ENCODE measurements at regions not wholly inside any gene's neighbourhood (a gene's known extent, or its start where the extent isn't known, plus 50 kb on each side); places are given as distances from the start of the nearest gene placed in this dataset.

- TF ChIP-seq CTCF (IDR thresholded peaks at IDR 0.05): no peak
- TF ChIP-seq E2F5 (CRISPR knock-in tag; IDR thresholded peaks at IDR 0.05): no peak
- no peak for TF ChIP-seq MAX (CRISPR knock-in tag; IDR thresholded peaks at IDR 0.05)
- TF ChIP-seq HMGXB4 (CRISPR knock-in tag; IDR thresholded peaks at IDR 0.05): no peak
- TF ChIP-seq NFYB (CRISPR knock-in tag; conservative IDR thresholded peaks at IDR 0.05; ENCODE audit: low read depth): no peak
- TF ChIP-seq ZNF263 (CRISPR knock-in tag; IDR thresholded peaks at IDR 0.05; ENCODE audit: low read depth): no peak
- TF ChIP-seq SMAD3 (CRISPR knock-in tag; IDR thresholded peaks at IDR 0.05; ENCODE audit: borderline replicate concordance): no peak
- no peak for TF ChIP-seq E2F4 (CRISPR knock-in tag; IDR thresholded peaks at IDR 0.05; ENCODE audit: borderline replicate concordance, low read depth)
- TF ChIP-seq IRF1 (CRISPR knock-in tag; IDR thresholded peaks at IDR 0.05): no peak
- TF ChIP-seq NR2C2 (CRISPR knock-in tag; IDR thresholded peaks at IDR 0.05): no peak
- no peak for TF ChIP-seq SP1 (CRISPR knock-in tag; conservative IDR thresholded peaks at IDR 0.05)
- TF ChIP-seq ESRRA (CRISPR knock-in tag; IDR thresholded peaks at IDR 0.05; ENCODE audit: borderline replicate concordance): no peak
These were observed 97.8 kb upstream of the CARMIL1 start for GRCh38 chr6:25181350-25181724.

Measured in WTC11 (cell line).